H9 (cell line): ENCODE measurements at regions not wholly inside any gene's neighbourhood (a gene's known extent, or its start where the extent isn't known, plus 50 kb on each side); places are given as distances from the start of the nearest gene placed in this dataset.

ENCODE experiments used
- DNase-seq: peaks from one replicate; pipeline ENCODE4 v3.0.0-alpha.2; 2017
- H2AFZ ChIP-seq: one replicate; pipeline ENCODE4 v1.6.1; 2013; ENCODE audit warnings: mild to moderate bottlenecking, low read length, control low read depth, moderate library complexity
- H2AK5ac ChIP-seq: 2 replicates; pipeline ENCODE4 v1.6.1; 2013; ENCODE audit warnings: low read length, control low read depth, mixed read lengths; ENCODE audit not compliant: insufficient read length
- H2BK120ac ChIP-seq: one replicate; pipeline ENCODE4 v1.6.1; 2013; ENCODE audit warnings: low read depth, mild to moderate bottlenecking, low read length, control low read depth, inconsistent platforms; ENCODE audit not compliant: poor library complexity, severe bottlenecking
- H2BK12ac ChIP-seq: 2 replicates; pipeline ENCODE4 v1.6.1; 2013; ENCODE audit warnings: low read length, control low read depth, mixed read lengths, low read depth; ENCODE audit not compliant: insufficient read length
- H2BK15ac ChIP-seq: 2 replicates; pipeline ENCODE4 v1.6.1; 2013; ENCODE audit warnings: low read depth, low read length, control low read depth
- H2BK20ac ChIP-seq: one replicate; pipeline ENCODE4 v1.6.1; 2013; ENCODE audit warnings: low read depth, mild to moderate bottlenecking, low read length, control low read depth, inconsistent platforms; ENCODE audit not compliant: poor library complexity, severe bottlenecking
- H2BK5ac ChIP-seq: 2 replicates; pipeline ENCODE4 v1.6.1; 2013; ENCODE audit warnings: low read length, control low read depth, mixed read lengths; ENCODE audit not compliant: insufficient read length
- H3K14ac ChIP-seq: 2 replicates; pipeline ENCODE4 v1.6.1; 2013; ENCODE audit warnings: low read length, control low read depth; ENCODE audit not compliant: insufficient read depth
- H3K18ac ChIP-seq: 2 replicates; pipeline ENCODE4 v1.6.1; 2013; ENCODE audit warnings: low read depth, mild to moderate bottlenecking, mixed read lengths, low read length, control low read depth; ENCODE audit not compliant: insufficient read length
- H3K23ac ChIP-seq: 2 replicates; pipeline ENCODE4 v1.6.1; 2013; ENCODE audit warnings: low read length, control low read depth, mixed read lengths, low read depth; ENCODE audit not compliant: insufficient read length
- H3K23me2 ChIP-seq: 2 replicates; pipeline ENCODE4 v1.6.1; 2013; ENCODE audit warnings: low read depth, mild to moderate bottlenecking, mixed read lengths, low read length, control low read depth; ENCODE audit not compliant: insufficient read length, poor library complexity, severe bottlenecking
- H3K27ac ChIP-seq: 2 replicates; pipeline ENCODE4 v1.5.1; 2013; ENCODE audit warnings: low read length, control low read depth, mixed read lengths, low read depth; ENCODE audit not compliant: insufficient read length
- H3K27me3 ChIP-seq: 2 replicates; pipeline ENCODE4 v1.6.1; 2013; ENCODE audit warnings: low read length, control low read depth, inconsistent platforms; ENCODE audit not compliant: insufficient read depth
- H3K4ac ChIP-seq: 2 replicates; pipeline ENCODE4 v1.6.1; 2013; ENCODE audit warnings: low read depth, mild to moderate bottlenecking, control low read depth, inconsistent platforms, low read length, moderate library complexity
- H3K4me1 ChIP-seq: 2 replicates; pipeline ENCODE4 v1.6.1; 2013; ENCODE audit warnings: low read length, control low read depth, inconsistent platforms; ENCODE audit not compliant: insufficient read depth
- H3K4me2 ChIP-seq: 2 replicates; pipeline ENCODE4 v1.6.1; 2013; ENCODE audit warnings: low read length, control low read depth, mixed read lengths; ENCODE audit not compliant: insufficient read length, insufficient read depth
- H3K56ac ChIP-seq: 2 replicates; pipeline ENCODE4 v1.6.1; 2013; ENCODE audit warnings: low read depth, mild to moderate bottlenecking, mixed read lengths, low read length, control low read depth; ENCODE audit not compliant: insufficient read length
- H3K79me1 ChIP-seq: 2 replicates; pipeline ENCODE4 v1.6.1; 2013; ENCODE audit warnings: low read depth, mild to moderate bottlenecking, moderate library complexity, low read length, control low read depth, inconsistent platforms; ENCODE audit not compliant: insufficient read depth, poor library complexity, severe bottlenecking
- H3K79me2 ChIP-seq: 2 replicates; pipeline ENCODE4 v1.6.1; 2013; ENCODE audit warnings: low read length, control low read depth, inconsistent platforms; ENCODE audit not compliant: insufficient read depth
- H3K9ac ChIP-seq: 2 replicates; pipeline ENCODE4 v1.6.1; 2013; ENCODE audit warnings: low read length, control low read depth, mixed read lengths; ENCODE audit not compliant: insufficient read length; ENCODE audit errors: extremely low read depth
- H3K9me3 ChIP-seq: one replicate; pipeline ENCODE4 v1.6.1; 2013; ENCODE audit warnings: low read depth, low read length, inconsistent platforms; ENCODE audit not compliant: control insufficient read depth
- H3T11ph ChIP-seq: one replicate; pipeline ENCODE4 v1.6.1; 2013; ENCODE audit warnings: mild to moderate bottlenecking, low read length, control low read depth, inconsistent platforms
- H4K20me1 ChIP-seq: one replicate; pipeline ENCODE4 v1.6.1; 2013; ENCODE audit not compliant: control insufficient read depth, insufficient read length, insufficient read depth
- H4K5ac ChIP-seq: 2 replicates; pipeline ENCODE4 v1.6.1; 2013; ENCODE audit warnings: low read depth, mild to moderate bottlenecking, mixed read lengths, low read length, control low read depth; ENCODE audit not compliant: insufficient read length
- H4K8ac ChIP-seq: replicated peaks from 2 replicates; pipeline ENCODE4 v1.6.1; 2013; ENCODE audit warnings: low read length, control low read depth, mixed read lengths, low read depth; ENCODE audit not compliant: insufficient read length
- H4K91ac ChIP-seq: 2 replicates; pipeline ENCODE4 v1.6.1; 2013; ENCODE audit warnings: low read depth, mild to moderate bottlenecking, moderate library complexity, mixed read lengths, low read length, control low read depth; ENCODE audit not compliant: insufficient read length
- H3K27ac Mint-ChIP-seq, 3 experiments: 2 replicates in 2 of 3; 3 replicates in 1 of 3; pipeline ENCODE4 v1.8.0; 2020 to 2021; ENCODE audit warnings: mixed read lengths in 3 of 3, mild to moderate bottlenecking in 1 of 3, moderate library complexity in 1 of 3
- H3K27me3 Mint-ChIP-seq: 2 replicates; pipeline ENCODE4 v1.8.0; 2021; ENCODE audit warnings: low read depth, mild to moderate bottlenecking, moderate library complexity, mixed read lengths
- H3K36me3 Mint-ChIP-seq, 3 experiments: 2 replicates in 2 of 3; 3 replicates in 1 of 3; pipeline ENCODE4 v1.8.0; 2020 to 2021; ENCODE audit warnings: low read depth in 3 of 3, mixed read lengths in 3 of 3; ENCODE audit not compliant: insufficient read depth in 1 of 3
- H3K4me1 Mint-ChIP-seq, 2 experiments: 2 replicates each; pipeline ENCODE4 v1.8.0; 2020; ENCODE audit warnings: mixed read lengths in 2 of 2
- H3K4me3 Mint-ChIP-seq, 2 experiments: 2 replicates in 1 of 2; 3 replicates in 1 of 2; pipeline ENCODE4 v1.8.0; 2020 to 2021; ENCODE audit warnings: mild to moderate bottlenecking in 2 of 2, mixed read lengths in 2 of 2, moderate library complexity in 1 of 2
- H3K9me3 Mint-ChIP-seq, 2 experiments: 2 replicates in 1 of 2; 3 replicates in 1 of 2; pipeline ENCODE4 v1.8.0; 2020; ENCODE audit warnings: mild to moderate bottlenecking in 2 of 2, mixed read lengths in 2 of 2, moderate library complexity in 1 of 2
- CTCF ChIP-seq: fragments of 200-600 bp; sonication (generic); conservative IDR thresholded peaks from 3 replicates; pipeline ENCODE4 v1.8.0; 2021; ENCODE audit warnings: antibody characterized with exemption, mild to moderate bottlenecking
- WGBS: extraction: QIAGEN DNeasy Blood & Tissue Kit; methylation state at CpG from one replicate; pipeline ENCODE4 v1.1.7; 2013; ENCODE audit warnings: missing lambda C conversion rate, low lambda C conversion rate, mixed read lengths; ENCODE audit not compliant: insufficient read length; ENCODE audit errors: extremely low coverage; 5-methylcytosine and 5-hydroxymethylcytosine counted together

- no peak overlapping the region; the same call in 1 of the 2 replicates for H3K14ac ChIP-seq
Measured at GRCh38 chr2:152846697-152847470, 128.5 kb downstream of the ARL6IP6 start.

More at GRCh38 chr2:152846697-152847470, 128.5 kb downstream of the ARL6IP6 start:
- Histone ChIP-seq H3K23ac (no peak overlapping the region), H4K20me1 (no peaks in the 10 kb centered on the region), H3K56ac (no peak overlapping the region), H4K8ac (no peak overlapping the region), H3K4ac (no peak overlapping the region), H3K27me3 (no peaks in the 10 kb centered on the region), H2BK5ac (no peak overlapping the region), H2BK120ac (no peak overlapping the region), H3K23me2 (no peaks in the 10 kb centered on the region), H3K27ac (no peak overlapping the region), H3K4me1 (no peaks in the 10 kb centered on the region), H2AFZ (no peak overlapping the region), H2BK15ac (no peak overlapping the region), H3K4me2 (no peak overlapping the region), H3K18ac (no peak overlapping the region), H3K9me3 (no peaks in the 10 kb centered on the region), H4K91ac (no peak overlapping the region), H3K9ac (no peak overlapping the region), H2AK5ac (no peak overlapping the region), H2BK20ac (no peak overlapping the region), H3K79me1 (no peaks in the 10 kb centered on the region), H3T11ph (no peak overlapping the region), H4K5ac (no peak overlapping the region), H3K79me2 (no peaks in the 10 kb centered on the region), H2BK12ac (no peak overlapping the region)
- Mint-ChIP-seq H3K27ac (no peak overlapping the region), H3K4me3 (no peak overlapping the region), H3K4me1 (peaks cover 5 to 8% of the 10 kb centered on the region in 2 experiments; a peak in 3 of 4 replicates), H3K9me3 (peaks cover 2% of the 10 kb centered on the region in 2 experiments; a peak in 3 of 5 replicates), H3K36me3 (no peaks in the 10 kb centered on the region), H3K27me3 (no peaks in the 10 kb centered on the region)
- no peak for TF ChIP-seq CTCF
- no CpG with 5 or more reads among the region's 7 CpGs for WGBS
- no peak for DNase-seq
